ENCODE measurements at regions not wholly inside any gene's neighbourhood (a gene's known extent, or its start where the extent isn't known, plus 50 kb on each side); places are given as distances from the start of the nearest gene placed in this dataset.
"Not testable (repeated sequence)": the region's sequence is repeated elsewhere in the genome, so short reads cannot be mapped to it uniquely, and the experiment has no call there.

DNA sequence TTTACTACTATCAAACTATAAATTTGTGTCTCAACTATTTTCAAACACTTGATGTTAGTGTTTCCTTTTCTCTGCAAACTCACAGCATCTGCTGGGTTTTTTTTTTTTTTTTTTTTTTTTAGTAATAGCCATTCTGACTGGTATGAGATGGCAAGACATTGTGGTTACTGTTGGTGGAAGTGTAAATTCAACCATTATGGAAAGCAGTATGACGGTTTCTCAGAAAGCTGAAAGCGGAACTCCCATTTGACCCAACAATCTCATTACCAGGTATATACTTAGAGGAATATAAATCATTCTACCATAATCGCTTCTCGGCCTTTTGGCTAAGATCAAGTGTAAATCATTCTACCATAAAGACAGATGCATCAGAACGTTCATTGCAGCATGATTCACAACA, 608.3 kb upstream of the ZP4 start:
- no peak for DNase-seq

DNA sequence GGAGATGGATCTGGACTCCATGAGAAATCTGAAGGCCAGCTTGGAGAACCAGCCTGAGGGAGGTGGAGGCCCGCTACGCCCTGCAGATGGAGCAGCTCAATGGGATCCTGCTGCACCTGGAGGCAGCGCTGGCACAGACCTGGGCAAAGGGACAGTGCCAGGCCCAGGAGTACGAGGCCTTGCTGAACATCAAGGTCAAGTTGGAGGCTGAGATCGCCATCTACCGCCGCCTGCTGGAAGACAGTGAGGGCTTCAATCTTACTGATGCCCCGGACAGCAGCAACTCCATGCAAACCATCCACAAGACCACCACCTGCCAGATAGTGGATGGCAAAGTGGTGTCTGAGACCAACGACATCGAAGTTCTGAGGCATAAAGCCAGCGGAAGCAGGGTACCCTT, 601.5 kb upstream of the ZP4 start:
- no peak for DNase-seq

DNA sequence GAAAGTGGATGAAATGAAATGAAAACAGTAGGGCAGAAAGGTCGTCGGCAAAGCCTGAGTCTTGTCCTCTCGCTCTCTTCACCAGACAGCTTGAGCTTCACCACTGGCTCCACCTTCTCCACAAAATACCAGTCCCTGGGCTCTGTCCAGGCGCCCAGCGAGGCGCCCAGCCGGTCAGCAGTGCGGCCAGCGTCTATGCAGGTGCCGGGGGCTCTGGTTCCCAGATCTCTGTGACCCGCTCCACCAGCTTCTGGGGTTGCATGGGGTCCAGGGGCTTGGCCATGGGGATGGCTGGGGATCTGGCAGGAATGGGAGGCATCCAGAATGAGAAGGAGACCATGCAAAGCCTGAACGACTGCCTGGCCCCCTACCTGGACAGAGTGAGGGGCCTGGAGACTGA, 600.5 kb upstream of the ZP4 start:
- no peak for DNase-seq

DNA sequence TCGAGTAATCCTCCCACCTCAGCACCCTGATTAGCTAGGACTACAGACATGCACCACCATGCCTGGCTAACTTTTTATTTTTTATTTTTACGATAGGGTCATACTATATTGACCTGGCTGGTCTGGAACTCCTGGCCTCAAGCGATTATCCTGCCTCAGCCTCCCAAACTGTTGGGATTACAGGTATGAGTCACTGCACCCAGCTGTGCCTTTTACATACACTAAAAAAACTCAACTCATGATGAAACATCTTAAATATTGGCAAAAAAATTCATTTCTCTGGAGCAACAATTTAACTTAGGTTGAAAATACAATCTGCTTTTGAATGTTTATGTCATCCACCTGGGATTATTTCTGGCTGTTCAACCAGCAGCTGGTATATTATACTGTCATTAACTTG, 598.3 kb upstream of the ZP4 start:
- DNase-seq: no peak

DNA sequence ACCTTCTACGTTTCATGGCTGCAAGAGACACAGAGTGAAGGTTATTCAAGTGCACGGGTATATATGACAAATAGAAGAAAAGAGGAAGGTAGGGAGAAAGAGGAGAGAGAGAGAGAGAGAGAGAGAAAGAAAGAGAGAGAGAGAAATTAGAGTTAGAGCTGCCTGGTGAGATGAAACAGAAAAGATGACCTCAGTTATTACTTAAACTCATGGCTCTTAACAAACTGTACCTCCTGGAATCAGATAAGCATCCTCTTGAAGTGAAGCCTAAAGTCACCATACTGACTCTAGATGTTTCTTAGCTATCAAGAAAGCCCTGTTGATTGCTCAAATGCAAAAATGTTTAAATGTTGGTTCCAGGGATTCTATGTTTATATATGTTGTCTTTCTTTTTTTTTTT, 597.7 kb upstream of the ZP4 start:
- DNase-seq: no peak

DNA sequence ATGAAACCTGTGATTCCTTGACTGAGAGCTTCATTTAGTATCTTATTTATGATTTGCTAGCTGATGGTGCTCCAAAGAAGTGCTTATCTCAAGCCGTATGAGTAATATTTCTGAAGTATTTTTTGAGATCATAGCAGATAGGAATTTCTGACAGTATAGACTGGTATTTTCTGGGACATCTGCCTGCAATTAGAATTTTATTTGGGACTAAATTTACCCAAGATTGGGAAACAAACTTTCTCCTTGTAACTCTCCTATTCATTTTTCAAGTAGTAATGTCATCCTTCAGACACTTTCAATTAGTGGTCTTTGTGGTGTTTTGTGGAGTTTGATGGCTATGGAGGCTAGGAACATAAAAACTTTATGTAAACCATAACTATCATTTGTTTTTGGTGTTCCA, 597.2 kb upstream of the ZP4 start:
- no peak for DNase-seq

DNA sequence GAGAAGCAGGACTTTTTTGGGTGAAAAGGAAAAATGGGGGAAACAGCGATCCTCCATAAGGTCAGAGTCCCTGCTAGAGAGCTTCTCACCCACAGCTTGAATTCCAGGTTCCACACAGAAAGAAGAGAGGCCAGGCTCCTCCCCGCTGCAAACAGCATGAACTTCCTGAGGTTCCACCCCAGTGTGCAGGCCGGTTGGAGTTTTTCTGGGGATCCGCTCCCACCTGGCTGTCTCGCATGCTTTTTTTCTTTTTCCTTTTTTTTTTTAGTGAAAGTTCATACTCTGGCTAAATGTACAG, 595.1 kb upstream of the ZP4 start:
- no peak for DNase-seq

DNA sequence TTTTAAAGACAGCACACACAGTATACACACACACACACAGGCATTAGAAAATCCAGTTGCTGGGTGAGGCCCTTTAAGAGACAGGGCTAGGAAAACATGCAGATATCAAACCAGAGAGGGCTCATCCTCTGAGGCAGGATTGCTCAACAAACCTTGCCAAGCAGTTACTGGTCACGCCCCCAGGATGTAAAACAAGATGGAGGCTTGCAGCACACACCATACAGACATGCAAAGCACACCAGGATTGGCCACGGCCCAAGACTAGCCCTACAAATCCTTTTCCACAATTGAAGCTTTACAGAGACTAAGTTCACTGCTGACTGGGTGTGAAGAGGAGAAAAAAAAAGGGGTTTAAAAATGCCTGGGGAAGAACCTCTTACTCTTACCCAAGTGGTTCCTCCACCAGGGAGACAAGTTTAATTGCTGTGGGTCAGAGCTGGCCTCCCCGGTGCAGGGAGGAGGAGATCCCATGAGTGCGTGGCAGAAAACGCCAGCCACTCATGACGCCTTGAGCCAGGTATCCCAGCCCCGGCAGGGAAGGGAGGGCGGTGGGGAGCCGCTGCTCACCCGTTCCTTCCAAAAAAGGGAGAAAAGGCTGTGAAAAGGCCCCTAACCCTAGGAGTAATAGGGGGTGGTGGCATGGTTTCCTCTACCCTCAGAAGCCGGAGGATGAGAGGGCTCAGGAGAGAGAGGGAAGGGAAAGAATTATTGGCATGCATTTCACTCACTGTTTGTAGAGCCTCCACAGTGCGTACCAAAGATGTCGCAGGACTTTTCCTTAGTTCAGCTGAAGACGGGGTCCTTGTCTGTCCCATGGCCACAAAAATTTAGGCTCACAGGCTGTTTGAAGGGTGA, 594.6 kb upstream of the ZP4 start:
- DNase-seq: no peak

DNA sequence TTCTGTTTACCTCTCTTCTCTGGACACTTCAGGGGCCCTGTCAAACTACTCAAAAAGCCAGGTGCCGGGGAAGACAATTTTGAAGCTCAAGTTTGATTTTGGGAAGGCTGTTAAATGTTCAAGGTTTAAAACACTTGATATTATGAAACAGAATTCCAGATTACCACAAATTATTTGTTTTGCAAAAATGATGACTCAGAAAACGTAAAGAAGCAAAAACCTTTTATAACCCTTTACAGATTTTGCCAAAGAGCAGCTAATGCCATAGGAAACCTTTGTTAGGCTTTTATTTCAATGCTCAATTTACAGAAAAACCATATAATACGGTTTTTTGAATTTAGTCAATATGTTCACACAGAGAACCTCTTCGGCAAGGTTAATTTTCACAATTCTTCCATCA, 593.4 kb upstream of the ZP4 start:
- DNase-seq: no peak

DNA sequence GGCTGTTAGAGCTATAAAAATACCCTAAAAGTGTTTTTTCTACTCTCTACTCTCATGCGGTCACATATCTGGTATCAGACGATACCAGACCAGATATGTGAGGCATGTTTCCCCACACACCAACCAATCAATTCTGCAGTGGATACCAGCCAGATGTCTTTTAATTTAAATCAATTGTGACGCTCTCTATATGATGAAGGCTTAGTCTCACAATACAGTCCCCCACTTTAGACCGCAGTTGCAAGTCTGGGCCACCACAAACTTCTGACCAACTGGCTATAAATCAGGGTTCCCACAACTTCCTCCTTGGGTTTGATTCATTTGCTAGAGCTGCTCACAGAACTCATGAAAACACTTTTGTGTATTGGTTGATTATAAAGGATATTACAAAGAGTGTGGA, 586.1 kb upstream of the ZP4 start:
- DNase-seq: no peak

DNA sequence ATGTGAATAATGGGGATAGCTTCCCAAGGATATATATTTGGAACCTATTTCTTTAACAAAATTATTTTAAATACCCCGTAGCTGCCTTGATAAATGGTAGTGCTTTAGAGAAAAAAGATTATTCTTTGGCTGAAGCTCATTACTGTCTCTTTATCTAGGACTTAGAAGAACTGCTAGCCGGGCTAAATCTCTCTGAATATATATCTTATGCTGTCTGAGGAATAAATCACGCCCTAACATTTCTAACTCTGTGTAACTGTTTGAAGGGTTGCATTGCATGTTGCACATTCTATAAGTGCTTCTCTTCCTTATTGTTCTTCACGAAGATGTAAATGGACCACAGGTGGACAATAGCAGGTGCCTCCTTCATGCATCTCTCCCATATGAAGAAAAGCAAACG, 585.0 kb upstream of the ZP4 start:
- no peak for DNase-seq

DNA sequence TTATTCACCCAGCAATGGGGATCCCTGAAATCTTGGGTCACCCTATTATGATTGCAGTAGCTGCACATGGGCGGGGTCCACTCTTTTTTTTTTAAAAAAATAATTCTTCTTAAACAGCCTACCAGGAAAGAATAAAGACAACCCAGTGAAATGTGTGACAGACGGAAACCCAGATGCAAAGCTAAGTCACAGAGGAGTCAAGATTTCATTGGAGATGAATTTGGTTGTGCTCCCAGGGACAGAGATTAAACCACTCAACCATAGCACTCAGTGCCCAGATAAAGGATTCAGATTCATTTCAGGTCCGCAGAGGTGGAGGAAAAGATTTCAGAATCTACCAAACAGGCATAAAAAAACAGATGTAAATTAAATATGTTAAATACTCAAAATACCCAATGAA, 583.5 kb upstream of the ZP4 start:
- DNase-seq: no peak

DNA sequence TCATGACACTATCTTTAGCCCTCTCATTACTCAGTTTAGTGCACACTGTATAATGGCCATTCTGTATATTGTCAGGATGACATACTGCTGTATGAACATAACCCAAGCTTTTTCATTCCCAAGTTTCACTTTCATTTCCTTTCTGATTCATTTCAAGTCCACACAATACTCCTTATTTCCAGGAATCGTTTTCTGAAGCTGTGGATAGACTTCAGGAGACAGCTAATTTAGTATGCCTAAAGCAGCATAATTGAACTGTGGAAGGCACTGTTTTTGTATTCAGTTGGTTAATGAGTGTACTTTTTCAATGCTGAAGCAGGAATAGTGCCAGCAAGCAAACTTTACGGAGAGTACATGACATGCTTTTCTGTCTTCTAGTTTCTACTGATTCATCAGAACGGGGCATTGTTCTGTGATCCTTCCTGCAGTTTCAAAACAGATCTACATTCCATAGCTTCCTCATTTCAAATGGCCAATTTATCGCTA, 578.5 kb upstream of the ZP4 start:
- no peak for DNase-seq

DNA sequence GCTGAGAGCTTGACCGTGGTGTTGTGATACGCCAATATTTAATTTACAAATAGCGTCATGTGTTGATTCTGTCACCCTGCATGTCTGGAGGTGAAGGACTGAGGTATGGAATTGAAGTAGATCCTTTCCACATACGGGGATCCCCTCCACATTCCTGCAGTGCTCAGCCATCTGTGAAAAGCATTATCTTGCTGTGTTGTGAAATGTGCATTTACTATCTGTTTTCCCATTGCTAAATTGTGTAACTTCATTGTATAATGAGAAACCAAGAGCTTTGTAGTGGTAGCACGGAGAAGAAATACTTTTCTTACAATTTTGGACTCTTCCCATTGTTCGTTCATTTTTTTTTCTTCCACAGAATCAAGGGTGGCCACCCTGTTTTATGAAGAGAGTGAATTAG, 577.3 kb upstream of the ZP4 start:
- no peak for DNase-seq

DNA sequence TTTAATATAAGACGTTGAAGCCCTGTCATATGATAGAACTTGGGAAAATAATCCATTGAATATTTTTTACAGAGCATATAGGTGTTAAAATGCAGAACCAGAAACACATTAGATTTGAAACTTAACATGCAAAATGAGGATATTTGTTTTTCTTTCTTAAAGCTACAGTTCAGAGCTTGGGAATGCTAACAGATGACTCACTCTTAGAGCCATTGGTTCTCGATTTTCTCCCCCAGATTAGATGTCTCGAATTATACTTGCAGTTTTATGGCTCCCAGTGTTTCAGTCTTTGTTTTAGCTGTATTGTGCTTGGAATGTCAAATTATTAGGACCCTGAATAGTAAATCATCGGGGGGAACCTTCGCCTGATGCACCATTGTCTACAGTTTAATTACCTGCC, 575.7 kb upstream of the ZP4 start:
- DNase-seq: no peak

DNA sequence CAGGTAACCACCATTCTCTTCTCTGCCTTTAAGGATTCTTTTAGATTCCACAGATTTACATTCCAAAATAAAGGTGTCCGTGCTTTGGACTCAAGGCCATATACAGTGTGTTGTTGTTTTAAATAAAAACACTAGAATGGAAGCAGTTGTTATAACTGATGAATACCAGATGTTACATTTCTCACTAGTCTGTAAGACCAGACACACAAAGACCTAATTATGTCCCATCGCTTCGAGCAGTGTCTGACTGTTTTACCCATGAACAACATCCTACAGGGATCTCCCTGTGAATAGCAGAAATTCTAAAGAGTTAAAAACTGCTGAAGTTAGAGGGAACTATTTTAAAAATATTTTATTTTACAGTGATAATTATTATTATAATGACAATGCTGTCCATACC, 574.7 kb upstream of the ZP4 start:
- DNase-seq: no peak

DNA sequence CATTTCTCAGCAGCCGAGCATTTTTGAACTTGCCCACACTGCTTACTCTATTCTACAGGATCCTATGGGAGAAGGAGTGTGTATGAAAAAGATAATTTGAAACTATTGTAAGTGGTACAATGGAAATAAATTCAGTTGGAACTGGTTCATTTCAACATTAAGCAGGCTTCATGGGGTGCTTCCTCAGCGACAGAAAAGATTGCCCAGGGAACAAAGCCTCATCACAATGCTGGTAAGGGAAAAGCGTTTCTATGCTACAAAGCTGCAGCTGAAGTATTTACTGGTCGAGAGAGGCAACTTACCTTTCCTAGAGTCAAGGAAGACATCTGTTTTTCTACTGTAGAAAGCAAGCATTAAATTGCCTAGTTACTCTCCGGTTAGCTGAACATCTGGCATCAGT, 568.2 kb upstream of the ZP4 start:
- DNase-seq: no peak

DNA sequence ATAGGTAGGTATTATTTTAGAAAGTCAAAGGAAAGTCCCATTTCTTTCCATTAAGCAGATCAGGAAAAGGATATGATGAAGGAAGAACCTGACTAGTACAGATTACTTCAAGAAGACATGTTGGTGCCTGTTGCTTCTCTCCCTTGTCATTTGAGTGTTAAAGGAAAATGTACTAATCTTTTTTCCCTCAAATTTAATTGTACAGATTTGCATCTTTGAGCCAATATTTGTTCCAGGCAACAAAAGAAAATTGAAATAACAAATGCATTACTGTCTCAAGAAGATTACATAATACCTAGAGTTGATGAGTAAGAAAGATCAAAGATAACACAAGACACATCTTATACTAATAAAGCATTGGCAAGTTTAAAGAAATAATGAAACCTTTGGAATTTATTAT, 566.9 kb upstream of the ZP4 start:
- no peak for DNase-seq

DNA sequence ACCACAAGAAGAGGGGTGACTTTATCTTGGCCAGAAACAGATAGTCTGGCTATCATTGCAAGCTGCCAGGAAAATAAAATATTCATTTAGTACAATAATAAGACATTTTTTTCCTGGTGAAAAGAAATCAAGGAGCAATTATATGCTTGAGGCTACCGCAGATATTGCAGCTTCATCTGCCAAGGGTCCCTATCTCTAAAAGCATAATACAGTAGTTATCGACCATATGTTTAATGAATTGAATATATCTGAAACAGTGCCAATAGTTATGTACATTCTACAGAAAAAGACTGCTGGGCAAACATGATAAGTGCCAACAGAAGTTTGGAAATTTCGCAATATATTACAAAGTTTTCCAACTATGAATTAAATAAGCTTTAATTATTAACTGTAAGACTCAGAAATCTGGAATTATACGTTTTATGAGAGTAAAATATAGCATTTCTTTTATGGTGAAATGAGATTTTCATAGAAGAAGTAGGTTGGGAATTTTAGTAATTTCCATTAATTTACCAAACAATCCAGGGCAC, 561.1 kb upstream of the ZP4 start:
- DNase-seq: no peak

DNA sequence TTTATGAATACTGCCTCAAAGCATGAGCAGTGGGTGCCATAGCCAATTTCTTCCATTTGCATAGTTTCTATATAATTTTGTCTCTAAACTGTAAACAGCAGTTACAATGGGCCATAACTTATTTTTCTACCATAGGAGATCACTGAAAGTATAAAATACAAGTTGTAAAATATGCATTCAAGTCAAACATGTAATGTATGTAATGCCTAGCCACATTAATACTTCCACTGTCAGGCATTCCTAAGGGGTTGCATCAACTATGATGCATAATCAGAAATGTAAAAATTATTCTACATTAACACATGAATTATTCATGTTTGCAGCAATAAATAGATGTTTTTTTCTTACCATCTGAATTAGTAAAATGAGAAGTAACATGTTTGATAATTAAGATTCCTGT, 560.3 kb upstream of the ZP4 start:
- DNase-seq: no peak

DNA sequence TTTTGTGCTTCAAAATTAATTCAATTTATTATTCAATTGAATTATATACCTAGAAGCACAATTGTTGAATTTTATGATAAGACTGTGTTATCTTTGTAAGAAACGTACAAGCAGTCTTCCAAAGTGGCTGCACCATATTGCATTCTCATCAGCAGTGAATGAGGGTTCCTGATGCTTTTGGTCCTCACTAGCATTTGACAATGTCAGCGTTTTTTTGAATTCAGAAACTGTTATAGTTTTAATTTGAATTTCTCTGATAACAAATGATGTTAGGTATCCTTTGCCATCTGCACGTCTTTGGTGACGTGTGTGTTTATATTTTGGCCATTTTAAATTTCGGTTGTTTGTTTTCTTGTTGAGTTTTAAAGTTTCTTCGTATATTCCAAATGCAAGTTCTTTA, 553.0 kb upstream of the ZP4 start:
- DNase-seq: no peak

DNA sequence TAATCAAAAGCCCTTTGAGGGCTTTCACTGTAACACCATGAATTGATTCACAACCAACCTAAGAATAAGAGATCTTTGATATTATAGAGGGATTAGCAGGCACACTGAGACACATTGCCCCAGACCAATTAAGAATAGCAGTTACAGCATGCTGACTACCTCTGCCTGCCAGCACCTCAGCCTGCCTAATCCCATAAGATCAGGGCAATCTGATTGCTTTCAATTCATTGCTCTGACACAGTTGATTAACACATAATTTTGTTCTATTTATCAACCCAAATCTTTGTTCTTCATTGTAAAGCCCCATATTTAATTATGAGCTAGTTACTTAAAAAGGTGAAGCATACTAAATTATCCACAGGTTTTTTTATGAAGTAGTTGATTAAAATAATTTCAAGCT, 548.8 kb upstream of the ZP4 start:
- DNase-seq: no peak

DNA sequence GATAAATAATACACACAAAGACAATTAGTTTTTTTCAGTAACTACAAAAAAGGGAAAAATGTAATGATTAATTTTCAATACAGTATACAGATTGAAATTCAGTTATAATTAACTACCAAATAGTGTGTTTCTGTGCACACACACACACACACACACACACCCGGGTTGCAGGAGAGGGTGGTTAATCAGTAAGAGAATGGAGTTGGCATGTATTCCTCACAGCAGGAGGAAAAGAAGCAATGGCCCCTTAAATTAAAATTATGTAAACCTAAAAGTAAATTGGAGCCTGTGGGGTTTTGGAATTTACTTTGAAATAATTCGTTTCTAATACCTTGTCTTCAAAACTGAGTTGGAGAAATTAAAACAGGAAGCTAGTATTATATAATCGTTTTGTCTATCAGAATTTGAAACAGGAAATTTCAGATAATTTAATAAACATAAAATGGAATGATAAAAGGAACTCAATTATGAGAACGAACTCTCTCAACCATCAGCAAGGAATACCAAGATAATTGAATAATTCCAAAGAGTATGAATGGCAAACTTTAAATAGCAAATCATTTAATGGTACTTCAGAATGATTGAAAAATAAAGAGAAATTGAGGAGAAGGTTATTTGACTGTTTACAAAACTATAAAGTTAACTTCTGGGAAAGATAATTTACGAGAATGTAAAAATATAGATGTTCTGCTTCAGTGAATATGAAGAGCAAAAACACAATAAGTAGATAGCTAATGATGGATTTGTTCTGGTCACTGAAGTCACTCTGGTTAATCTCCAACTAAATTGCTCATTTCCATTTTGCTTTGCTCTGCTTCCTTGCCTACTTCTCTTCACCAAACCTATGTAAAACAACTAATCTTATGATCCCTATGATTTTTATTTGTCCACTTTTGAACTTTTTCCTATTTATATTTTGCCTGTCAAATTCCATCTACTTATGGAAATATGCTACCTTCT, 547.9 kb upstream of the ZP4 start:
- DNase-seq: no peak

DNA sequence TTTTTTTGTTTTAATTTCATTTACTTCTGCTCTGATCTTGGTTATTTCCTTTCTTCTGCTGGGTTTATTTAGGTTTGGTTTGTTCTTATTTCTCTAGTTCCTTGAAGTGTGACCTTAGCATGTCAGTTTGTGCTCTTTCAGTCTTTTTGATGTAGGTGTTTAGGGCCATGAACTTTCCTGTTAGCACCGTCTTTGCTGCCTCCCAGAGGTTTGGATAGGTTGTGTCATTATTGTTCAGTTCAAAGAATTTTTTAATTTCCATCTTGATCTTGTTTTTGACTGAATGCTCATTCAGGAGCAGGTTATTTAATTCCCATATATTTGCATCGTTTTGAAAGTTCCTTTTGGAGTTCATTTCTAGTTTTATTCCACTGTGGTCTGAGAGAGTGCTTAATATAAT, 539.0 kb upstream of the ZP4 start:
- DNase-seq: not testable (repeated sequence)

Data from NCI-H1694 (cell line).